Neural progenitor cell (in vitro differentiated cells): ENCODE measurements at regions not wholly inside any gene's neighbourhood (a gene's known extent, or its start where the extent isn't known, plus 50 kb on each side); places are given as distances from the start of the nearest gene placed in this dataset.

Source experiments
- CTCF ChIP-seq: fragments of 200-600 bp; sonication (generic); IDR thresholded peaks from 2 replicates; pipeline ENCODE4 v1.5.1; 2017; ENCODE audit warnings: antibody characterized with exemption, mild to moderate bottlenecking
- EZH2 ChIP-seq: fragments of 200-600 bp; sonication (generic); IDR thresholded peaks from 2 replicates; pipeline ENCODE4 v1.6.1; 2017; ENCODE audit warnings: antibody characterized with exemption, mild to moderate bottlenecking, moderate library complexity
- EZH2phosphoT487 ChIP-seq: fragments of 200-600 bp; sonication (generic); IDR thresholded peaks from 2 replicates; pipeline ENCODE4 v1.6.1; 2017; ENCODE audit warnings: antibody characterized with exemption

- TF ChIP-seq CTCF, result no peak
- TF ChIP-seq EZH2, result no peak
- TF ChIP-seq EZH2phosphoT487, result no peak
Measured at GRCh38 chr1:217968085-217968484, 317.0 kb upstream of the RRP15 start.
